ENCODE measurements at regions not wholly inside any gene's neighbourhood (a gene's known extent, or its start where the extent isn't known, plus 50 kb on each side); places are given as distances from the start of the nearest gene placed in this dataset.
A peak's percentile ranks its signal among the peaks of the same experiment; 100 is the strongest.
"Not testable (repeated sequence)": the region's sequence is repeated elsewhere in the genome, so short reads cannot be mapped to it uniquely, and the experiment has no call there.

GRCh38 chr11:7874056-7874455 lies 57.0 kb downstream of the OR10A6 start:
- H3K4me3 ChIP-seq, result no peak overlapping the region
- H3K27ac ChIP-seq, result no peak overlapping the region

GRCh38 chr11:7872890-7873289 lies 58.2 kb downstream of the OR10A6 start:
- H3K27ac ChIP-seq, result no peak overlapping the region
- H3K4me3 ChIP-seq, result no peak overlapping the region

- H3K4me3 ChIP-seq, result no peak overlapping the region
- H3K27ac ChIP-seq, result no peak overlapping the region
Observed at GRCh38 chr11:7871056-7871455, 60.0 kb downstream of the OR10A6 start.

- Histone ChIP-seq H3K27ac (no peak overlapping the region), H3K4me3 (no peak overlapping the region)
Observed at GRCh38 chr11:7869467-7869866, 61.6 kb downstream of the OR10A6 start.

- not testable (repeated sequence) for H3K27ac ChIP-seq, H3K4me3 ChIP-seq
Observed at GRCh38 chr11:7861292-7861691, 64.5 kb upstream of the OR5P2 start.

- H3K27ac ChIP-seq, H3K4me3 ChIP-seq: not testable (repeated sequence)
Observed at GRCh38 chr11:7860844-7861243, 64.1 kb upstream of the OR5P2 start.

GRCh38 chr11:7858006-7858405 lies 61.3 kb upstream of the OR5P2 start:
- Histone ChIP-seq H3K4me3 (no peak overlapping the region), H3K27ac (peak overlapping the region in 1 of 21 experiments; percentile 43)

- H3K27ac ChIP-seq, result no peak overlapping the region
- no peak overlapping the region for H3K4me3 ChIP-seq
Observed at GRCh38 chr11:7851391-7851790, 54.6 kb upstream of the OR5P2 start.

GRCh38 chr11:7849018-7849417 lies 52.3 kb upstream of the OR5P2 start:
- Histone ChIP-seq H3K27ac (no peak overlapping the region), H3K4me3 (no peak overlapping the region)
